ENCODE measurements at regions not wholly inside any gene's neighbourhood (a gene's known extent, or its start where the extent isn't known, plus 50 kb on each side); places are given as distances from the start of the nearest gene placed in this dataset.

DNA sequence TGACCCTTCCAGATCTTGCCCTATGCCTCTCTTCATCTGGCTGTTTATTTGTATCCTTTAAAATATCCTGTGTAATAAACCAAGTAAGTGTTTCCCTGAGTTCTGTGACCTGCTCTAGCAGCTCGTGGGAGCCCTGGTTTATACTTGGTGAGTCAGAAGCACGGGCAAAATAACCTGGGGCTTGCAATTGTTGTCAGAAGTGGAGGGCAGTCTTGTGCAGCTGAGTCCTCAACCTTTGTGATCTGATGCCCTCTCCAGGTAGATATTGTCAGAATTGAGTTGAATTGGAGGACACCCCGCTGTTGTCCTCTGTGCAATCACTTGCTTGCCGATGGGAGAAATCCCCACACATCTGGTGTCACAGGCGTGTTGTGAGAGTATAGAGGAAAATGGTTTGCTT is 62.5 kb upstream of the PRICKLE1 start:
- H3K9ac ChIP-seq (ENCODE audit: low read depth in 1 of 2, low read length in 2 of 2): no peak overlapping the region
- WGBS: 61% methylated on average over 5 of the region's 5 CpGs
- TF ChIP-seq JUND (IDR thresholded peaks at IDR 0.05): no peak
- TF ChIP-seq NR2F2 (IDR thresholded peaks at IDR 0.05): no peak
- no peak for TF ChIP-seq HNF4G (IDR thresholded peaks at IDR 0.05)
- TF ChIP-seq ZBTB33 (IDR thresholded peaks at IDR 0.05): no peak
- TF ChIP-seq FOXA2 (IDR thresholded peaks at IDR 0.05): no peak
- TF ChIP-seq, protein P1, sequence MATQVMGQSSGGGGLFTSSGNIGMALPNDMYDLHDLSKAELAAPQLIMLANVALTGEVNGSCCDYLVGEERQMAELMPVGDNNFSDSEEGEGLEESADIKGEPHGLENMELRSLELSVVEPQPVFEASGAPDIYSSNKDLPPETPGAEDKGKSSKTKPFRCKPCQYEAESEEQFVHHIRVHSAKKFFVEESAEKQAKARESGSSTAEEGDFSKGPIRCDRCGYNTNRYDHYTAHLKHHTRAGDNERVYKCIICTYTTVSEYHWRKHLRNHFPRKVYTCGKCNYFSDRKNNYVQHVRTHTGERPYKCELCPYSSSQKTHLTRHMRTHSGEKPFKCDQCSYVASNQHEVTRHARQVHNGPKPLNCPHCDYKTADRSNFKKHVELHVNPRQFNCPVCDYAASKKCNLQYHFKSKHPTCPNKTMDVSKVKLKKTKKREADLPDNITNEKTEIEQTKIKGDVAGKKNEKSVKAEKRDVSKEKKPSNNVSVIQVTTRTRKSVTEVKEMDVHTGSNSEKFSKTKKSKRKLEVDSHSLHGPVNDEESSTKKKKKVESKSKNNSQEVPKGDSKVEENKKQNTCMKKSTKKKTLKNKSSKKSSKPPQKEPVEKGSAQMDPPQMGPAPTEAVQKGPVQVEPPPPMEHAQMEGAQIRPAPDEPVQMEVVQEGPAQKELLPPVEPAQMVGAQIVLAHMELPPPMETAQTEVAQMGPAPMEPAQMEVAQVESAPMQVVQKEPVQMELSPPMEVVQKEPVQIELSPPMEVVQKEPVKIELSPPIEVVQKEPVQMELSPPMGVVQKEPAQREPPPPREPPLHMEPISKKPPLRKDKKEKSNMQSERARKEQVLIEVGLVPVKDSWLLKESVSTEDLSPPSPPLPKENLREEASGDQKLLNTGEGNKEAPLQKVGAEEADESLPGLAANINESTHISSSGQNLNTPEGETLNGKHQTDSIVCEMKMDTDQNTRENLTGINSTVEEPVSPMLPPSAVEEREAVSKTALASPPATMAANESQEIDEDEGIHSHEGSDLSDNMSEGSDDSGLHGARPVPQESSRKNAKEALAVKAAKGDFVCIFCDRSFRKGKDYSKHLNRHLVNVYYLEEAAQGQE (IDR thresholded peaks at IDR 0.05): no peak

GRCh38 chr12:42648061-42648460 is 58.5 kb upstream of the PRICKLE1 start:
- H3K9me3 ChIP-seq (ENCODE audit: control insufficient read depth in 4 of 4, low read length in 3 of 4): no peaks in the 10 kb centered on the region
- 54% methylated on average over 3 of the region's 3 CpGs for WGBS
- no peak for DNase-seq (ENCODE audit: low spot score)
- H3K27me3 ChIP-seq (ENCODE audit: control insufficient read depth in 4 of 4, insufficient read depth in 4 of 4, low read length in 3 of 4): peaks cover 0 to 2% (median 0%) of the 10 kb centered on the region in 4 donors
- no peak overlapping the region for H3K27ac ChIP-seq (ENCODE audit: low read depth in 1 of 2, low read length in 2 of 2)
- no peak overlapping the region for H3K9ac ChIP-seq (ENCODE audit: low read depth in 1 of 2, low read length in 2 of 2)
- no peaks in the 10 kb centered on the region for H3K4me1 ChIP-seq (ENCODE audit: control insufficient read depth in 4 of 4, insufficient read depth in 4 of 4, low read length in 3 of 4)
- H3K36me3 ChIP-seq (ENCODE audit: control insufficient read depth in 4 of 4, insufficient read depth in 3 of 4, low read depth in 1 of 4, low read length in 3 of 4): no peaks in the 10 kb centered on the region
- TF ChIP-seq CTCF (IDR thresholded peaks at IDR 0.05; ENCODE audit: low read depth, low read length, missing input control) (no peak), NR2F2 (IDR thresholded peaks at IDR 0.05) (no peak), JUND (IDR thresholded peaks at IDR 0.05) (no peak), HNF4G (IDR thresholded peaks at IDR 0.05) (no peak), FOXA2 (IDR thresholded peaks at IDR 0.05) (no peak), RXRA (IDR thresholded peaks at IDR 0.05) (no peak), SP1 (IDR thresholded peaks at IDR 0.05) (no peak), HNF4A (conservative IDR thresholded peaks at IDR 0.05) (no peak), YY1 (IDR thresholded peaks at IDR 0.05) (no peak), ZBTB33 (IDR thresholded peaks at IDR 0.05) (no peak), TAF1 (conservative IDR thresholded peaks at IDR 0.05) (no peak)
- TF ChIP-seq, protein P2, sequence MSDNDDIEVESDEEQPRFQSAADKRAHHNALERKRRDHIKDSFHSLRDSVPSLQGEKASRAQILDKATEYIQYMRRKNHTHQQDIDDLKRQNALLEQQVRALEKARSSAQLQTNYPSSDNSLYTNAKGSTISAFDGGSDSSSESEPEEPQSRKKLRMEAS (IDR thresholded peaks at IDR 0.05): no peak
- TF ChIP-seq, protein P1 (IDR thresholded peaks at IDR 0.05): no peak
- H3K4me3 ChIP-seq (ENCODE audit: low read depth in 1 of 3, low read length in 3 of 3): no peak overlapping the region

More for the DNA sequence above, 62.5 kb upstream of the PRICKLE1 start:
- no peak overlapping the region for H3K27ac ChIP-seq (ENCODE audit: low read depth in 1 of 2, low read length in 2 of 2)
- no peak overlapping the region for H3K4me3 ChIP-seq (ENCODE audit: low read depth in 1 of 3, low read length in 3 of 3)
- no peak for DNase-seq (ENCODE audit: low spot score)
- no peaks in the 10 kb centered on the region for H3K36me3 ChIP-seq (ENCODE audit: control insufficient read depth in 4 of 4, insufficient read depth in 3 of 4, low read depth in 1 of 4, low read length in 3 of 4)
- H3K9me3 ChIP-seq (ENCODE audit: control insufficient read depth in 4 of 4, low read length in 3 of 4): no peaks in the 10 kb centered on the region
- no peaks in the 10 kb centered on the region for H3K4me1 ChIP-seq (ENCODE audit: control insufficient read depth in 4 of 4, insufficient read depth in 4 of 4, low read length in 3 of 4)
- peaks cover 0 to under 1% (median 0%) of the 10 kb centered on the region in 4 donors for H3K27me3 ChIP-seq (ENCODE audit: control insufficient read depth in 4 of 4, insufficient read depth in 4 of 4, low read length in 3 of 4)

Measured in liver (tissue), 8 donors.